ENCODE measurements at regions not wholly inside any gene's neighbourhood (a gene's known extent, or its start where the extent isn't known, plus 50 kb on each side); places are given as distances from the start of the nearest gene placed in this dataset.

- Histone ChIP-seq H3K79me2 (ENCODE audit: insufficient read depth, low read depth) (no peaks in the 10 kb centered on the region), H3K4me1 (ENCODE audit: low read depth, poor library complexity, severe bottlenecking) (peaks cover 13% of the 10 kb centered on the region), H3K9ac (no peak overlapping the region), H3K27ac (no peak overlapping the region), H3K27me3 (ENCODE audit: insufficient read depth, low read depth) (no peaks in the 10 kb centered on the region), H2AFZ (ENCODE audit: low read depth) (no peak overlapping the region), H3K4me2 (no peak overlapping the region), H3K36me3 (ENCODE audit: insufficient read depth) (no peaks in the 10 kb centered on the region), H4K20me1 (ENCODE audit: insufficient read depth) (no peaks in the 10 kb centered on the region), H3K4me3 (IDR thresholded peaks at IDR 0.05; ENCODE audit: insufficient read depth, low read depth, low read length) (no peak overlapping the region)
- no peak for TF ChIP-seq CTCF (conservative IDR thresholded peaks at IDR 0.05; ENCODE audit: low read depth, low read length)
Measured at GRCh38 chr3:110193074-110193473, 855.7 kb upstream of the DPPA4 start.

- Histone ChIP-seq H3K4me1 (ENCODE audit: low read depth, poor library complexity, severe bottlenecking) (no peaks in the 10 kb centered on the region), H3K27me3 (ENCODE audit: insufficient read depth, low read depth) (no peaks in the 10 kb centered on the region)
Measured at GRCh38 chr3:110198717-110199587, 861.6 kb upstream of the DPPA4 start.

GRCh38 chr3:110199588-110199943 lies 862.2 kb upstream of the DPPA4 start:
- no peaks in the 10 kb centered on the region for H3K27me3 ChIP-seq (ENCODE audit: insufficient read depth, low read depth)
- TF ChIP-seq CTCF (conservative IDR thresholded peaks at IDR 0.05; ENCODE audit: low read depth, low read length), result no peak
- no peaks in the 10 kb centered on the region for H3K36me3 ChIP-seq (ENCODE audit: insufficient read depth)
- H2AFZ ChIP-seq (ENCODE audit: low read depth), result no peak overlapping the region
- no peaks in the 10 kb centered on the region for H4K20me1 ChIP-seq (ENCODE audit: insufficient read depth)
- no peak overlapping the region for H3K4me2 ChIP-seq
- no peaks in the 10 kb centered on the region for H3K4me1 ChIP-seq (ENCODE audit: low read depth, poor library complexity, severe bottlenecking)
- no peaks in the 10 kb centered on the region for H3K79me2 ChIP-seq (ENCODE audit: insufficient read depth, low read depth)
- no peak overlapping the region for H3K27ac ChIP-seq
- no peak overlapping the region for H3K9ac ChIP-seq
- no peak overlapping the region for H3K4me3 ChIP-seq (IDR thresholded peaks at IDR 0.05; ENCODE audit: insufficient read depth, low read depth, low read length)

More at GRCh38 chr3:110198717-110199587, 861.6 kb upstream of the DPPA4 start:
- no peak overlapping the region for H3K27ac ChIP-seq
- H4K20me1 ChIP-seq (ENCODE audit: insufficient read depth), result no peaks in the 10 kb centered on the region
- no peak overlapping the region for H2AFZ ChIP-seq (ENCODE audit: low read depth)
- no peak overlapping the region for H3K9ac ChIP-seq
- H3K4me3 ChIP-seq (IDR thresholded peaks at IDR 0.05; ENCODE audit: insufficient read depth, low read depth, low read length), result no peak overlapping the region
- no peak for TF ChIP-seq CTCF (conservative IDR thresholded peaks at IDR 0.05; ENCODE audit: low read depth, low read length)
- H3K79me2 ChIP-seq (ENCODE audit: insufficient read depth, low read depth), result no peaks in the 10 kb centered on the region
- H3K4me2 ChIP-seq, result no peak overlapping the region
- no peaks in the 10 kb centered on the region for H3K36me3 ChIP-seq (ENCODE audit: insufficient read depth)

GRCh38 chr3:110210086-110210660 lies 861.4 kb upstream of the NECTIN3 start:
- Histone ChIP-seq H3K4me1 (ENCODE audit: low read depth, poor library complexity, severe bottlenecking) (no peaks in the 10 kb centered on the region), H2AFZ (ENCODE audit: low read depth) (no peak overlapping the region), H3K4me3 (IDR thresholded peaks at IDR 0.05; ENCODE audit: insufficient read depth, low read depth, low read length) (no peak overlapping the region), H3K27ac (no peak overlapping the region), H3K27me3 (ENCODE audit: insufficient read depth, low read depth) (no peaks in the 10 kb centered on the region), H3K36me3 (ENCODE audit: insufficient read depth) (no peaks in the 10 kb centered on the region), H4K20me1 (ENCODE audit: insufficient read depth) (no peaks in the 10 kb centered on the region), H3K4me2 (no peak overlapping the region), H3K79me2 (ENCODE audit: insufficient read depth, low read depth) (no peaks in the 10 kb centered on the region), H3K9ac (no peak overlapping the region)
- TF ChIP-seq CTCF (conservative IDR thresholded peaks at IDR 0.05; ENCODE audit: low read depth, low read length), result no peak
